Astrocyte (in vitro differentiated cells and primary cell): ENCODE measurements at regions not wholly inside any gene's neighbourhood (a gene's known extent, or its start where the extent isn't known, plus 50 kb on each side); places are given as distances from the start of the nearest gene placed in this dataset.

ENCODE experiments used
- DNase-seq: peaks from one replicate; pipeline ENCODE4 v3.0.0-alpha.2; 2010; ENCODE audit warnings: low read depth
- FAIRE-seq: peaks from 2 replicates; lab custom pipeline; 2011; peaks lifted over from hg19 to GRCh38; lab: Jason Lieb, UNC
- H2AFZ ChIP-seq: 2 replicates; pipeline ENCODE4 v1.6.0; 2012; ENCODE audit warnings: low read depth, low read length, inconsistent platforms
- H3K27ac ChIP-seq: 2 replicates; pipeline ENCODE4 v1.5.1; 2011; ENCODE audit warnings: low read depth, low read length, inconsistent platforms
- H3K27me3 ChIP-seq: 2 replicates; pipeline ENCODE4 v1.6.0; 2011; ENCODE audit warnings: low read length, inconsistent platforms; ENCODE audit not compliant: insufficient read depth
- H3K36me3 ChIP-seq: 2 replicates; pipeline ENCODE4 v1.5.1; 2011; ENCODE audit warnings: low read length, inconsistent platforms; ENCODE audit not compliant: insufficient read depth
- H3K4me1 ChIP-seq: 2 replicates; pipeline ENCODE4 v1.5.1; 2011; ENCODE audit warnings: low read length, inconsistent platforms; ENCODE audit not compliant: insufficient read depth
- H3K4me2 ChIP-seq: 2 replicates; pipeline ENCODE4 v1.6.0; 2012; ENCODE audit warnings: low read length, inconsistent platforms
- H3K4me3 ChIP-seq: 2 replicates; pipeline ENCODE4 v1.5.1; 2011; ENCODE audit warnings: low read depth, mild to moderate bottlenecking, low read length, inconsistent platforms; ENCODE audit not compliant: insufficient read depth
- H3K79me2 ChIP-seq: 2 replicates; pipeline ENCODE4 v1.6.0; 2012; ENCODE audit warnings: mild to moderate bottlenecking, low read length, inconsistent platforms; ENCODE audit not compliant: insufficient read depth
- H3K9ac ChIP-seq: 2 replicates; pipeline ENCODE4 v1.6.0; 2012; ENCODE audit warnings: mild to moderate bottlenecking, low read length, inconsistent platforms
- H3K9me3 ChIP-seq: 2 replicates; pipeline ENCODE4 v1.5.1; 2012; ENCODE audit warnings: low read depth, mild to moderate bottlenecking, low read length, inconsistent platforms; ENCODE audit not compliant: insufficient read depth
- H4K20me1 ChIP-seq: 2 replicates; pipeline ENCODE4 v1.6.0; 2012; ENCODE audit warnings: low read length, inconsistent platforms; ENCODE audit not compliant: insufficient read depth
- H3K27ac Mint-ChIP-seq: one replicate; pipeline ENCODE4 v1.8.0; 2021; ENCODE audit warnings: mild to moderate bottlenecking, mixed read lengths; ENCODE audit not compliant: unreplicated experiment
- H3K27me3 Mint-ChIP-seq: one replicate; pipeline ENCODE4 v1.8.0; 2021; ENCODE audit warnings: low read depth, mixed read lengths; ENCODE audit not compliant: unreplicated experiment
- H3K36me3 Mint-ChIP-seq: one replicate; pipeline ENCODE4 v1.8.0; 2021; ENCODE audit warnings: low read depth, mixed read lengths; ENCODE audit not compliant: unreplicated experiment
- H3K4me1 Mint-ChIP-seq: one replicate; pipeline ENCODE4 v1.8.0; 2021; ENCODE audit warnings: low read depth, mixed read lengths; ENCODE audit not compliant: unreplicated experiment
- H3K4me3 Mint-ChIP-seq: one replicate; pipeline ENCODE4 v1.8.0; 2021; ENCODE audit warnings: mild to moderate bottlenecking, moderate library complexity, mixed read lengths; ENCODE audit not compliant: unreplicated experiment
- H3K9me3 Mint-ChIP-seq: one replicate; pipeline ENCODE4 v1.8.0; 2021; ENCODE audit warnings: mild to moderate bottlenecking, mixed read lengths; ENCODE audit not compliant: unreplicated experiment
- CTCF ChIP-seq: IDR thresholded peaks from 2 replicates; pipeline ENCODE4 v1.5.1; 2011; ENCODE audit warnings: low read depth, mild to moderate bottlenecking, inconsistent platforms, low read length, moderate library complexity; ENCODE audit not compliant: insufficient read depth
- EZH2 ChIP-seq: IDR thresholded peaks from 2 replicates; pipeline ENCODE4 v1.6.1; 2012; ENCODE audit warnings: mild to moderate bottlenecking, low read length, inconsistent platforms; ENCODE audit not compliant: insufficient read depth

GRCh38 chr17:63304704-63305261 lies 141.3 kb downstream of the CYB561 start:
- Mint-ChIP-seq H3K27ac (no peak overlapping the region), H3K36me3 (peaks cover 24% of the 10 kb centered on the region), H3K4me3 (no peak overlapping the region), H3K9me3 (peaks cover 13% of the 10 kb centered on the region), H3K27me3 (no peaks in the 10 kb centered on the region), H3K4me1 (peaks cover 12% of the 10 kb centered on the region)
- peaks cover 31% of the 10 kb centered on the region for H3K79me2 ChIP-seq
- no peak overlapping the region for H3K27ac ChIP-seq
- peaks cover 3% of the 10 kb centered on the region for H4K20me1 ChIP-seq
- TF ChIP-seq EZH2, result no peak
- TF ChIP-seq CTCF, result no peak
- DNase-seq (no peak), FAIRE-seq (no peak)
- no peak overlapping the region for H3K4me3 ChIP-seq
- no peaks in the 10 kb centered on the region for H3K27me3 ChIP-seq
- no peak overlapping the region for H3K4me2 ChIP-seq
- H3K9me3 ChIP-seq, result no peaks in the 10 kb centered on the region
- H3K4me1 ChIP-seq, result no peaks in the 10 kb centered on the region
- H3K9ac ChIP-seq, result no peak overlapping the region
- no peak overlapping the region for H2AFZ ChIP-seq
- H3K36me3 ChIP-seq, result no peaks in the 10 kb centered on the region

- no peaks in the 10 kb centered on the region for H3K36me3 ChIP-seq
- FAIRE-seq, result no peak
- no peak overlapping the region for H3K9ac ChIP-seq
- no peaks in the 10 kb centered on the region for H3K4me1 ChIP-seq
- H3K27me3 ChIP-seq, result no peaks in the 10 kb centered on the region
- Mint-ChIP-seq H3K9me3 (peaks cover 13% of the 10 kb centered on the region), H3K27me3 (no peaks in the 10 kb centered on the region), H3K4me1 (peaks cover 6% of the 10 kb centered on the region), H3K4me3 (no peak overlapping the region), H3K27ac (no peak overlapping the region), H3K36me3 (peaks cover 22% of the 10 kb centered on the region)
- H3K27ac ChIP-seq, result no peak overlapping the region
- H3K9me3 ChIP-seq, result no peaks in the 10 kb centered on the region
- H3K79me2 ChIP-seq, result peaks cover 31% of the 10 kb centered on the region
- H3K4me3 ChIP-seq, result no peak overlapping the region
- H2AFZ ChIP-seq, result no peak overlapping the region
- H3K4me2 ChIP-seq, result no peak overlapping the region
- TF ChIP-seq EZH2, result no peak
- no peak for TF ChIP-seq CTCF
- no peaks in the 10 kb centered on the region for H4K20me1 ChIP-seq
- DNase-seq, result no peak
Observed at GRCh38 chr17:63305857-63306256, 140.2 kb downstream of the CYB561 start.

- H3K4me1 ChIP-seq, result no peaks in the 10 kb centered on the region
- Mint-ChIP-seq H3K4me1 (peaks cover 4% of the 10 kb centered on the region), H3K36me3 (peaks cover 18% of the 10 kb centered on the region), H3K27ac (no peak overlapping the region), H3K4me3 (no peak overlapping the region), H3K27me3 (no peaks in the 10 kb centered on the region), H3K9me3 (peaks cover 12% of the 10 kb centered on the region)
- no peaks in the 10 kb centered on the region for H3K36me3 ChIP-seq
- FAIRE-seq (no peak), DNase-seq (no peak)
- TF ChIP-seq EZH2 (no peak), CTCF (no peak)
- no peaks in the 10 kb centered on the region for H3K27me3 ChIP-seq
- H3K4me2 ChIP-seq, result no peak overlapping the region
- peaks cover 31% of the 10 kb centered on the region for H3K79me2 ChIP-seq
- H3K4me3 ChIP-seq, result no peak overlapping the region
- H4K20me1 ChIP-seq, result no peaks in the 10 kb centered on the region
- H2AFZ ChIP-seq, result no peak overlapping the region
- no peak overlapping the region for H3K27ac ChIP-seq
- no peaks in the 10 kb centered on the region for H3K9me3 ChIP-seq
- no peak overlapping the region for H3K9ac ChIP-seq
Observed at GRCh38 chr17:63306855-63307254, 139.3 kb downstream of the CYB561 start.
